HCT116 (cell line): ENCODE measurements at regions not wholly inside any gene's neighbourhood (a gene's known extent, or its start where the extent isn't known, plus 50 kb on each side); places are given as distances from the start of the nearest gene placed in this dataset.

ENCODE experiments used
- ATAC-seq: fragments of 200-7000 bp; cut with Tn5 transposase; 2 replicates; pipeline ENCODE4 v1.9.1; 2020; ENCODE audit warnings: mild to moderate bottlenecking, moderate library complexity
- BruUV-seq: library from RNA; stranded (reverse); fragments of 400-500 nt; replicated peaks from 2 replicates; lab custom pipeline; 2021; lab: Mats Ljungman, UMichigan
- CTCF ChIA-PET: fragments of 300-600 bp; sonication (Branson Sonifier 250); formaldehyde crosslinking; loops from one replicate; lab custom pipeline; 2021; ENCODE audit warnings: antibody characterized with exemption; lab: Charles Lee
- POLR2A ChIA-PET: fragments of 300-600, 350-600 bp; sonication (Branson Sonifier 250); formaldehyde crosslinking; loops from one replicate; lab custom pipeline; 2021; ENCODE audit warnings: antibody characterized with exemption; lab: Charles Lee
- RAD21 ChIA-PET, 2 experiments: fragments of 300-600 bp; sonication (Branson Sonifier 250); formaldehyde crosslinking; loops; one replicate each; lab custom pipeline; 2023; ENCODE audit warnings: low total read pairs in 2 of 2; ENCODE audit not compliant: uncharacterized antibody in 2 of 2, unreplicated experiment in 2 of 2, low non-redundant PET in 1 of 2; lab: Charles Lee
- DNase-seq: peaks from one replicate; pipeline ENCODE4 v3.0.0-alpha.2; 2010; ENCODE audit warnings: low read depth, low spot score
- H2AFZ ChIP-seq: fragments of 200-600 bp; shearing (Covaris generic), sonication (generic); 2 replicates; pipeline ENCODE4 v1.6.1; 2017; ENCODE audit warnings: low read depth, mixed run types, mixed read lengths, antibody characterized with exemption, low read length; ENCODE audit not compliant: poor library complexity, severe bottlenecking
- H3K27ac ChIP-seq: 2 replicates; pipeline ENCODE4 v1.5.1; 2012; ENCODE audit warnings: low read depth, low read length
- H3K27me3 ChIP-seq: fragments of 200-600 bp; sonication (generic); 2 replicates; pipeline ENCODE4 v1.6.1; 2016; ENCODE audit warnings: mixed run types, low read length, mixed read lengths; ENCODE audit not compliant: insufficient read depth
- H3K36me3 ChIP-seq, 2 experiments: fragments of 200-500 bp in 1 of 2; fragments of 200-600 bp in 1 of 2; sonication (Bioruptor generic) in 1 of 2; sonication (generic) in 1 of 2; 2 replicates each; pipeline versions ENCODE4 v1.5.1 to v1.6.1; 2014 to 2016; ENCODE audit warnings: low read length in 2 of 2, inconsistent platforms in 1 of 2, mixed read lengths in 1 of 2, mixed run types in 1 of 2; ENCODE audit not compliant: insufficient read depth in 2 of 2, control insufficient read depth in 1 of 2
- H3K4me1 ChIP-seq, 2 experiments: fragments of 200-600 bp in 1 of 2; sonication (generic) in 1 of 2; 2 replicates each; pipeline versions ENCODE4 v1.5.1 to v1.6.1; 2012 to 2017; ENCODE audit warnings: low read length in 2 of 2, inconsistent platforms in 1 of 2, mild to moderate bottlenecking in 1 of 2, mixed read lengths in 1 of 2, mixed run types in 1 of 2, moderate library complexity in 1 of 2; ENCODE audit not compliant: insufficient read depth in 2 of 2, control insufficient read depth in 1 of 2
- H3K4me2 ChIP-seq: fragments of 200-600 bp; sonication (generic); 2 replicates; pipeline ENCODE4 v1.6.1; 2017; ENCODE audit warnings: mixed run types, low read length, mixed read lengths
- H3K4me3 ChIP-seq, 2 experiments: fragments of 200-600 bp in 1 of 2; sonication (generic) in 1 of 2; replicated peaks in 1 of 2; 2 replicates each; pipeline ENCODE4 v1.5.1; 2011 to 2016; ENCODE audit warnings: low read length in 2 of 2, control low read depth in 1 of 2, low read depth in 1 of 2, mild to moderate bottlenecking in 1 of 2, mixed read lengths in 1 of 2, mixed run types in 1 of 2
- H3K79me2 ChIP-seq: fragments of 200-600 bp; sonication (generic); 2 replicates; pipeline ENCODE4 v1.6.1; 2017; ENCODE audit warnings: mild to moderate bottlenecking, mixed run types, low read length, moderate library complexity, mixed read lengths; ENCODE audit not compliant: insufficient read depth
- H3K9ac ChIP-seq: fragments of 200-600 bp; sonication (generic); 2 replicates; pipeline ENCODE4 v1.6.1; 2016; ENCODE audit warnings: low read length, mixed read lengths
- H3K9me2 ChIP-seq: fragments of 200-600 bp; sonication (generic), shearing (Covaris generic); 2 replicates; pipeline ENCODE4 v1.6.1; 2017; ENCODE audit warnings: mixed run types, mild to moderate bottlenecking, moderate library complexity; ENCODE audit not compliant: insufficient read depth
- H3K9me3 ChIP-seq, 2 experiments: fragments of 200-500 bp in 1 of 2; fragments of 200-600 bp in 1 of 2; sonication (Bioruptor generic) in 1 of 2; sonication (generic) in 1 of 2; 2 replicates each; pipeline ENCODE4 v1.6.1; 2014 to 2017; ENCODE audit warnings: low read length in 2 of 2, mixed read lengths in 2 of 2, inconsistent platforms in 1 of 2, low read depth in 1 of 2, mild to moderate bottlenecking in 1 of 2, mixed run types in 1 of 2, moderate library complexity in 1 of 2; ENCODE audit not compliant: control insufficient read depth in 1 of 2, insufficient read depth in 1 of 2
- H4K20me1 ChIP-seq: fragments of 200-600 bp; sonication (generic), shearing (Covaris generic); 2 replicates; pipeline ENCODE4 v1.6.1; 2017; ENCODE audit warnings: mixed run types, mild to moderate bottlenecking, moderate library complexity; ENCODE audit not compliant: insufficient read depth
- CBX3 ChIP-seq: IDR thresholded peaks from 2 replicates; pipeline ENCODE4 v1.6.1; 2012; ENCODE audit warnings: low read depth
- CEBPB ChIP-seq: IDR thresholded peaks from 2 replicates; pipeline ENCODE4 v1.6.1; 2012; ENCODE audit warnings: low read depth
- ELF1 ChIP-seq: IDR thresholded peaks from 2 replicates; pipeline ENCODE4 v1.6.1; 2012; ENCODE audit warnings: low read depth, borderline replicate concordance
- FOSL1 ChIP-seq: IDR thresholded peaks from 2 replicates; pipeline ENCODE4 v1.6.1; 2012; ENCODE audit warnings: low read depth
- JUND ChIP-seq: IDR thresholded peaks from 2 replicates; pipeline ENCODE4 v1.6.1; 2012
- RAD21 ChIP-seq: IDR thresholded peaks from 2 replicates; pipeline ENCODE4 v1.6.1; 2012; ENCODE audit warnings: low read depth, mild to moderate bottlenecking
- SIN3A ChIP-seq: IDR thresholded peaks from 2 replicates; pipeline ENCODE4 v1.6.1; 2012; ENCODE audit warnings: low read depth
- SRF ChIP-seq: IDR thresholded peaks from 2 replicates; pipeline ENCODE4 v1.6.1; 2012; ENCODE audit warnings: low read depth
- TCF7L2 ChIP-seq: IDR thresholded peaks from 2 replicates; pipeline ENCODE4 v1.7.0; 2011; ENCODE audit warnings: borderline replicate concordance, inconsistent platforms; ENCODE audit not compliant: insufficient read depth, insufficient read length; ENCODE audit errors: extremely low read depth
- YY1 ChIP-seq: IDR thresholded peaks from 2 replicates; pipeline ENCODE4 v1.6.1; 2011; ENCODE audit warnings: low read length, low read depth, moderate library complexity, mild to moderate bottlenecking; ENCODE audit not compliant: insufficient replicate concordance; ENCODE audit errors: extremely low read depth
- ZFX ChIP-seq: fragments of 450-650 bp; IDR thresholded peaks from 2 replicates; pipeline ENCODE4 v1.6.1; 2017
- ZNF274 ChIP-seq: fragments of 200-500 bp; sonication (Bioruptor generic); IDR thresholded peaks from 2 replicates; pipeline ENCODE4 v1.6.1; 2014; ENCODE audit warnings: mild to moderate bottlenecking, low read depth, low read length, inconsistent platforms
- intact Hi-C: fragments of 100-400 bp; cut with micrococcal nuclease; formaldehyde crosslinking; loops from 2 replicates; pipeline ENCODE4 v1.10.0; 2022
- TF ChIP-seq, protein P1 (sequence below): IDR thresholded peaks from 2 replicates; pipeline ENCODE4 v1.6.1; 2012
- TF ChIP-seq, protein P2 (sequence below): IDR thresholded peaks from 2 replicates; pipeline ENCODE4 v1.6.1; 2012; ENCODE audit warnings: low read depth

DNA sequence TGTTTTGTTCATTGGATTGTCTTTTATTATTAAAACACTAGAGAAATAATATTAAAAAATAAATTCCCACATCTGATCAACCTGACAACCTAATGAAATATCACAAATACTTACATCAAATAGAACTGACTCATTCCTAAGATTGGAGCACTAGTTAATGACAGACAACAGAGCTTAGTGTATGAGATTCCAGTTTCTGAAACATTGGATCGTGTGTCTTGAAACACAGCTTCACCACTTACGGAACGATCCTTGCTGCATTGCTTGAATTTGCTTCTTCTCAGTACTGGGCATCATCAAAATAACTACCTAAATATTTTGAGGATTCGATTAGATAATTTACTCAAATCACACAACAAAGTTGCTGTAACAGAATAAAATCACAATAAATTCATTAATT, 667.2 kb upstream of the CDH18 start (continued):
- TF ChIP-seq, protein P1, sequence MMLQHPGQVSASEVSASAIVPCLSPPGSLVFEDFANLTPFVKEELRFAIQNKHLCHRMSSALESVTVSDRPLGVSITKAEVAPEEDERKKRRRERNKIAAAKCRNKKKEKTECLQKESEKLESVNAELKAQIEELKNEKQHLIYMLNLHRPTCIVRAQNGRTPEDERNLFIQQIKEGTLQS: no peak
- TF ChIP-seq, protein P2, sequence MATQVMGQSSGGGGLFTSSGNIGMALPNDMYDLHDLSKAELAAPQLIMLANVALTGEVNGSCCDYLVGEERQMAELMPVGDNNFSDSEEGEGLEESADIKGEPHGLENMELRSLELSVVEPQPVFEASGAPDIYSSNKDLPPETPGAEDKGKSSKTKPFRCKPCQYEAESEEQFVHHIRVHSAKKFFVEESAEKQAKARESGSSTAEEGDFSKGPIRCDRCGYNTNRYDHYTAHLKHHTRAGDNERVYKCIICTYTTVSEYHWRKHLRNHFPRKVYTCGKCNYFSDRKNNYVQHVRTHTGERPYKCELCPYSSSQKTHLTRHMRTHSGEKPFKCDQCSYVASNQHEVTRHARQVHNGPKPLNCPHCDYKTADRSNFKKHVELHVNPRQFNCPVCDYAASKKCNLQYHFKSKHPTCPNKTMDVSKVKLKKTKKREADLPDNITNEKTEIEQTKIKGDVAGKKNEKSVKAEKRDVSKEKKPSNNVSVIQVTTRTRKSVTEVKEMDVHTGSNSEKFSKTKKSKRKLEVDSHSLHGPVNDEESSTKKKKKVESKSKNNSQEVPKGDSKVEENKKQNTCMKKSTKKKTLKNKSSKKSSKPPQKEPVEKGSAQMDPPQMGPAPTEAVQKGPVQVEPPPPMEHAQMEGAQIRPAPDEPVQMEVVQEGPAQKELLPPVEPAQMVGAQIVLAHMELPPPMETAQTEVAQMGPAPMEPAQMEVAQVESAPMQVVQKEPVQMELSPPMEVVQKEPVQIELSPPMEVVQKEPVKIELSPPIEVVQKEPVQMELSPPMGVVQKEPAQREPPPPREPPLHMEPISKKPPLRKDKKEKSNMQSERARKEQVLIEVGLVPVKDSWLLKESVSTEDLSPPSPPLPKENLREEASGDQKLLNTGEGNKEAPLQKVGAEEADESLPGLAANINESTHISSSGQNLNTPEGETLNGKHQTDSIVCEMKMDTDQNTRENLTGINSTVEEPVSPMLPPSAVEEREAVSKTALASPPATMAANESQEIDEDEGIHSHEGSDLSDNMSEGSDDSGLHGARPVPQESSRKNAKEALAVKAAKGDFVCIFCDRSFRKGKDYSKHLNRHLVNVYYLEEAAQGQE: no peak
- no peak for TF ChIP-seq ELF1
- no peak for TF ChIP-seq ZFX
- TF ChIP-seq SIN3A: no peak
- TF ChIP-seq CBX3: no peak
- no peak for TF ChIP-seq SRF

DNA sequence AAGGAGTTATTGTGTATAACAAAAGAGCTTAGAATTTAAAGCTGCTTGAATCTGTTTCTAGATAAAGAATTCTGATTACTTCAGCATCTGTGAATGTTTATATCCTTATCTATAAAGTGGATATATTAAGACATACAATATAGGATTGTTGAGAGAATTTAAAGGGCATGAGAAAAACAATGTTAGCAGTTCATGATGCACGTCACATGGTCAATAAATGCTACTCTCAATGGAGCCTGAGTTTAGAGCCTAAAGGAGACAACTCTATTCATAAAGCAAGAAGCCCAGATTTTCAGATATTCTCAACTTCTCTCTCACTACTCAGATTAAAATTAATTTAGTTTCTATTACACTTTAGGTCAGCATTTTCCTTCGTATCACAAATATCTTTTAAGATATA, 666.7 kb upstream of the CDH18 start:
- Histone ChIP-seq H3K4me1 (no peaks in the 10 kb centered on the region), H3K9me2 (no peaks in the 10 kb centered on the region), H3K27ac (no peak overlapping the region), H2AFZ (no peak overlapping the region), H3K79me2 (no peaks in the 10 kb centered on the region), H4K20me1 (no peaks in the 10 kb centered on the region), H3K4me2 (no peak overlapping the region), H3K9me3 (peaks cover 7 to 26% of the 10 kb centered on the region in 2 experiments; a peak in 2 of 4 replicates), H3K4me3 (no peak overlapping the region), H3K27me3 (no peaks in the 10 kb centered on the region), H3K9ac (no peak overlapping the region), H3K36me3 (no peaks in the 10 kb centered on the region)
- intact Hi-C loops: no loop called here
- ChIA-PET RAD21 (no interaction called here), CTCF (no interaction called here), POLR2A (no interaction called here)
- DNase-seq (no peak), ATAC-seq (no peak)
- no peak for TF ChIP-seq JUND
- TF ChIP-seq YY1: no peak
- TF ChIP-seq ZNF274: no peak
- no peak for TF ChIP-seq ELF1
- TF ChIP-seq SRF: no peak
- no peak for TF ChIP-seq CEBPB
- no peak for TF ChIP-seq TCF7L2
- TF ChIP-seq, protein P1: no peak
- no peak for TF ChIP-seq FOSL1
- no peak for TF ChIP-seq RAD21
- no TSS peak for BruUV-seq
